ENCODE measurements at regions not wholly inside any gene's neighbourhood (a gene's known extent, or its start where the extent isn't known, plus 50 kb on each side); places are given as distances from the start of the nearest gene placed in this dataset.

GRCh38 chr11:128342511-128343134, 244.7 kb downstream of the ETS1 start:
- intact Hi-C loops (cut with DNase I), result no loop called here
- Histone ChIP-seq H3K27me3 (no peaks in the 10 kb centered on the region), H3K4me1 (peaks cover 0 to 23% (median 15%) of the 10 kb centered on the region in 3 donors), H3K27ac (peak overlapping the region; percentile 37 to 71 (median 61)), H3K4me3 (no peak overlapping the region), H3K9me3 (no peaks in the 10 kb centered on the region), H3K36me3 (no peaks in the 10 kb centered on the region)
- no peak for DNase-seq
- 35 to 49% methylated on average over 5 to 7 of the region's 7 CpGs for WGBS, 2 donors
- TF ChIP-seq POLR2A (IDR thresholded peaks at IDR 0.05) (peak in 1 of 4 donors; percentile 13), CTCF (IDR thresholded peaks at IDR 0.05) (no peak)

- no peaks in the 10 kb centered on the region for H3K9me3 ChIP-seq
- H3K4me3 ChIP-seq, result no peak overlapping the region
- intact Hi-C loops (cut with DNase I), result no loop called here
- no peaks in the 10 kb centered on the region for H3K36me3 ChIP-seq
- H3K27ac ChIP-seq, result peak overlapping the region; percentile 37 to 71 (median 61)
- TF ChIP-seq CTCF (IDR thresholded peaks at IDR 0.05) (no peak), POLR2A (IDR thresholded peaks at IDR 0.05) (no peak)
- 74 to 77% methylated on average over 21 to 22 of the region's 22 CpGs for WGBS, 2 donors
- DNase-seq, result no peak
- no peaks in the 10 kb centered on the region for H3K27me3 ChIP-seq
- H3K4me1 ChIP-seq, result peaks cover 0 to 23% (median 15%) of the 10 kb centered on the region in 3 donors
Measured at GRCh38 chr11:128341280-128342248, 245.8 kb downstream of the ETS1 start.

GRCh38 chr11:128339792-128340191, 247.6 kb downstream of the ETS1 start:
- no peaks in the 10 kb centered on the region for H3K9me3 ChIP-seq
- H3K27ac ChIP-seq, result no peak overlapping the region
- no peak overlapping the region for H3K4me3 ChIP-seq
- H3K4me1 ChIP-seq, result peaks cover 0 to 27% (median 15%) of the 10 kb centered on the region in 3 donors
- no peaks in the 10 kb centered on the region for H3K36me3 ChIP-seq
- intact Hi-C loops (cut with DNase I), result no loop called here
- no peak for DNase-seq
- 81 to 84% methylated on average over 6 of the region's 6 CpGs for WGBS, 2 donors
- TF ChIP-seq POLR2A (IDR thresholded peaks at IDR 0.05) (no peak), CTCF (IDR thresholded peaks at IDR 0.05) (no peak)
- no peaks in the 10 kb centered on the region for H3K27me3 ChIP-seq

- 88 to 100% methylated on average over 1 to 3 of the region's 3 CpGs for WGBS, 2 donors
- no peak for DNase-seq
- Histone ChIP-seq H3K27ac (no peak overlapping the region), H3K4me3 (no peak overlapping the region), H3K9me3 (no peaks in the 10 kb centered on the region), H3K4me1 (peaks cover 0 to 27% (median 15%) of the 10 kb centered on the region in 3 donors), H3K27me3 (no peaks in the 10 kb centered on the region), H3K36me3 (no peaks in the 10 kb centered on the region)
- no peak for TF ChIP-seq POLR2A (IDR thresholded peaks at IDR 0.05)
- TF ChIP-seq CTCF (IDR thresholded peaks at IDR 0.05), result no peak
- intact Hi-C loops (cut with DNase I), result no loop called here
Measured at GRCh38 chr11:128338811-128339210, 248.5 kb downstream of the ETS1 start.

GRCh38 chr11:128336203-128336602, 251.2 kb downstream of the ETS1 start:
- 57 to 84% methylated on average over 2 to 6 of the region's 6 CpGs for WGBS, 2 donors
- no peak overlapping the region for H3K4me3 ChIP-seq
- DNase-seq, result no peak
- H3K27me3 ChIP-seq, result no peaks in the 10 kb centered on the region
- TF ChIP-seq POLR2A (IDR thresholded peaks at IDR 0.05) (no peak), CTCF (IDR thresholded peaks at IDR 0.05) (no peak)
- no peaks in the 10 kb centered on the region for H3K9me3 ChIP-seq
- intact Hi-C loops (cut with DNase I), result no loop called here
- H3K27ac ChIP-seq, result peak overlapping the region in 2 of 4 donors; percentile 44 to 63
- peaks cover 0 to 7% (median 0%) of the 10 kb centered on the region in 3 donors for H3K4me1 ChIP-seq
- H3K36me3 ChIP-seq, result no peaks in the 10 kb centered on the region
